ENCODE measurements at regions not wholly inside any gene's neighbourhood (a gene's known extent, or its start where the extent isn't known, plus 50 kb on each side); places are given as distances from the start of the nearest gene placed in this dataset.

DNA sequence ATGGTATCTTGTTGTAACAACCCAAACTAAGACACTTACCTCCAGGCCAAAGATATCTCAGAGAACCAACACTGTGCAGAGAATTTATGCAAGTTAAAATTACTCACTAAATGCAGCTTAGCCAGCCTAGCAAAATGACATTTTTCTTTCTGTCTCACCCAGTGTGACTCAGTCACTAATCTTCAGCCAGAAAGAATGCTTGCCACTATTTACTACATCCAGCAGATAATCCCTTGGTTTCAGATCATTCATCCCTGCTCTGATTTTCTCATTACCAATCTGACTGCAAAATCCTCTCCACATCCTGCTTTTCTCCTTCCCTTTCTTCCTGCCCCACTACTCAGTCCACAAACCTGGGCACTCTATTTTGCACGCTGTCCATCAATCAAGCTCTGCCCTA is 93.5 kb upstream of the NEBL start:
- no peak overlapping the region for H4K8ac ChIP-seq (ENCODE audit: extremely low read depth, insufficient read depth, low read length)
- H3K9me3 ChIP-seq (ENCODE audit: insufficient read depth in 2 of 2, low read depth in 1 of 2, low read length in 1 of 2): no peaks in the 10 kb centered on the region; a peak in 1 of 4 replicates
- H2BK5ac ChIP-seq (ENCODE audit: low read depth, low read length): no peak overlapping the region
- H3K27ac ChIP-seq (ENCODE audit: low read depth, low read length): no peak overlapping the region
- H2AFZ ChIP-seq (ENCODE audit: low read length): no peak overlapping the region
- H4K5ac ChIP-seq (ENCODE audit: insufficient read length, low read depth, low read length): no peak overlapping the region
- H3K56ac ChIP-seq (replicated peaks; ENCODE audit: insufficient read length, low read depth, low read length): no peak overlapping the region
- no peak overlapping the region for H2BK120ac ChIP-seq (replicated peaks; ENCODE audit: low read depth, low read length)
- no peak overlapping the region for H3K4ac ChIP-seq (replicated peaks; ENCODE audit: insufficient read length, low read depth, low read length)
- H2AK5ac ChIP-seq (ENCODE audit: low read depth, low read length): no peak overlapping the region
- H3K79me1 ChIP-seq (ENCODE audit: low read depth, low read length): no peaks in the 10 kb centered on the region
- WGBS, 2 experiments (ENCODE audit: extremely low coverage in 1 of 2, insufficient coverage in 1 of 2, insufficient read length in 1 of 2, insufficient replicate concordance in 2 of 2, low coverage in 1 of 2, low lambda C conversion rate in 2 of 2, missing lambda C conversion rate in 1 of 2): 88% methylated on average over 1 of the region's 1 CpG; no CpG with 5 or more reads in 1 of the 2 experiments
- no peak overlapping the region for H3K4me3 ChIP-seq (ENCODE audit: extremely low read depth in 1 of 4, insufficient read depth in 2 of 4, low read depth in 3 of 4, low read length in 4 of 4)
- no peak overlapping the region for H2BK12ac ChIP-seq (ENCODE audit: low read depth, low read length)
- H3K9ac ChIP-seq (replicated peaks in 1 of 4; ENCODE audit: extremely low read depth in 1 of 4, low read depth in 3 of 4, low read length in 3 of 4): no peak overlapping the region
- no peaks in the 10 kb centered on the region for H3K23me2 ChIP-seq (ENCODE audit: low read depth, low read length)
- H3K18ac ChIP-seq (ENCODE audit: extremely low read depth, low read length): no peak overlapping the region
- no peaks in the 10 kb centered on the region for H3K27me3 ChIP-seq (replicated peaks in 1 of 4; ENCODE audit: control insufficient read depth in 3 of 4, extremely low read depth in 1 of 4, insufficient read depth in 3 of 4, low read length in 3 of 4)
- H3K14ac ChIP-seq (ENCODE audit: insufficient read length): no peak overlapping the region
- no peak overlapping the region for H3K4me2 ChIP-seq (ENCODE audit: insufficient read depth in 1 of 2, low read depth in 2 of 2, low read length in 2 of 2)
- H2BK20ac ChIP-seq (ENCODE audit: low read length): no peak overlapping the region
- TF ChIP-seq CTBP2 (IDR thresholded peaks at IDR 0.05; ENCODE audit: borderline replicate concordance, insufficient read depth, insufficient read length, low read length): no peak
- no peak for TF ChIP-seq HDAC2 (IDR thresholded peaks at IDR 0.05; ENCODE audit: borderline replicate concordance in 1 of 2, low read depth in 2 of 2, low read length in 2 of 2)
- TF ChIP-seq POLR2A (IDR thresholded peaks at IDR 0.05; ENCODE audit: control extremely low read depth in 1 of 2, low read depth in 2 of 2, low read length in 2 of 2): no peak
- ChIA-PET POLR2A (ENCODE audit: partially characterized antibody) (interaction anchor here (1.0 kb wide), 1 partner anchor 26 kb away, joined by 3 read pairs; no protein-coding TSS in a partner anchor), CTCF (ENCODE audit: partially characterized antibody) (interaction anchor here (2.0 kb wide), 1 partner anchor 31 kb away, joined by 6 read pairs; no protein-coding TSS in a partner anchor)
- no peak overlapping the region for H2BK15ac ChIP-seq (ENCODE audit: low read length)
- H4K20me1 ChIP-seq (replicated peaks in 1 of 2; ENCODE audit: control insufficient read depth in 1 of 2, insufficient read depth in 2 of 2, low read length in 2 of 2): no peaks in the 10 kb centered on the region
- H3K4me1 ChIP-seq (replicated peaks in 1 of 4; ENCODE audit: control insufficient read depth in 3 of 4, insufficient read depth in 4 of 4, low read length in 3 of 4): peaks cover 0 to 4% (median 0%) of the 10 kb centered on the region in 4 experiments; a peak in 1 of 7 replicates
- FAIRE-seq (no peak), DNase-seq (ENCODE audit: low read depth in 1 of 2, low spot score in 2 of 2) (no peak)
- H4K91ac ChIP-seq (replicated peaks; ENCODE audit: insufficient read length, low read length): no peak overlapping the region
- H3K79me2 ChIP-seq (ENCODE audit: control insufficient read depth in 1 of 2, insufficient read depth in 2 of 2, low read length in 2 of 2): no peaks in the 10 kb centered on the region
- no peaks in the 10 kb centered on the region for H3K36me3 ChIP-seq (ENCODE audit: control insufficient read depth in 2 of 4, insufficient read depth in 4 of 4, low read length in 3 of 4)
- no peak overlapping the region for H3K23ac ChIP-seq (ENCODE audit: insufficient read length)
